ENCODE measurements at regions not wholly inside any gene's neighbourhood (a gene's known extent, or its start where the extent isn't known, plus 50 kb on each side); places are given as distances from the start of the nearest gene placed in this dataset.

- DNase-seq (ENCODE audit: low spot score), result no peak
These were observed 1678.2 kb downstream of the ARAP2 start for GRCh38 chr4:34566091-34566490.

- DNase-seq (ENCODE audit: low spot score), result no peak
These were observed 1672.3 kb downstream of the ARAP2 start for GRCh38 chr4:34572026-34572425.

- DNase-seq (ENCODE audit: low spot score), result no peak
These were observed 1629.0 kb downstream of the ARAP2 start for GRCh38 chr4:34615315-34615714.

- DNase-seq (ENCODE audit: low spot score), result no peak
These were observed 1624.7 kb downstream of the ARAP2 start for GRCh38 chr4:34619531-34620162.

DNA sequence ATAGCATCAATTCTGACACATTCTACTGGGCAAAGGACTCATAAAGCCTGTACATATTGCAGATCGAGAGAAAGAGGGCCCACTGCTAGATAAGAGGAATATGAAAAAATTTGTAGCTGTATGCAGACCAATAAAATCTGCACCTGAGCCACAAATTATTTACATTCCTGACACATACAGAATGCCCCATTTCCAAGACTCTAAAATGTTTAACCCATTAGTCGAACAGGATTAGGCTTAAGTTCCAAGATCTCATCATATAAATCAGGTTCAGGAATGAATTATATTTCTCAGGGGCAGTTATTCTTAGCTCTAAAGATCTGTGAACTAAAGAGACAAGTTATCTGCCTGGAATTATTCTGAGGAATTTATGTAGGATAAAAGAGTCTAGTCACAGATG is 1615.8 kb downstream of the ARAP2 start:
- DNase-seq (ENCODE audit: low spot score), result no peak

DNA sequence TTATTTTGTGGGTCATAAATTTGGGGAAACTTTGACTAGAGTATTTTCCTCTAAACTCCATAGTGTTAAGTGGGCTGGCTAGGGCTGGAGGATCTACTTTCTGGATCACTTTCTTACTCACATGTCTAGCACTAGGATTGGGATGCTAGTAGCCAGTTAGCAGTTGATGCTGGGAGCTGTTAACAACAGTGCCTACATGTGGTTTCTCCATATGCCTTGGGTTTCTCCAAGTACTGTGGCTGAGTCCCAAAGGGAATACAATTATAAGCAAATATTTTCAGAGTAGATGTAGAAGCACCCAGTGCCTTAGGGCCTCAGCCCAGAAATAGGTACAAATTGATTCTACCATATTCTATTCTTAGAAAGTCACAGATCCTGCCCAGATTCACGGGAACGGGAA is 1614.9 kb downstream of the ARAP2 start:
- no peak for DNase-seq (ENCODE audit: low spot score)

DNA sequence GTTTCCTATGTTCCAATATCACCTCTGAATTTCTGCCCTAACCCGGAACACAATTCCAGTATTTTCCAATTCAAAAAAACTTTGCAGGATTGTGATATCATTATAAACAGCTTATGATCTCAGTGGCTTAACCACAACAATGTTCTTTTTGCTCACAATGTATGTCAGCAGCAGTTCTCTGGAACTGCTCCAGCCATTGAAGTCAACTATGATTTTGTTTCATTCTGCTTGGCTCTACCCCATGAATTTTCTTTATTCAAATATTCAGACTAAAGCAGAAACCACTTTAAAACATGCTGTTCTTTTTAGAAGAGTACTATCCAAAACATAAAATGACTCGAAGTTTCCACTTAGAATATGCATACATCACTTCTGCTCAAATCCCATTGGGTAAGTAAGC is 1611.1 kb downstream of the ARAP2 start:
- DNase-seq (ENCODE audit: low spot score), result no peak

DNA sequence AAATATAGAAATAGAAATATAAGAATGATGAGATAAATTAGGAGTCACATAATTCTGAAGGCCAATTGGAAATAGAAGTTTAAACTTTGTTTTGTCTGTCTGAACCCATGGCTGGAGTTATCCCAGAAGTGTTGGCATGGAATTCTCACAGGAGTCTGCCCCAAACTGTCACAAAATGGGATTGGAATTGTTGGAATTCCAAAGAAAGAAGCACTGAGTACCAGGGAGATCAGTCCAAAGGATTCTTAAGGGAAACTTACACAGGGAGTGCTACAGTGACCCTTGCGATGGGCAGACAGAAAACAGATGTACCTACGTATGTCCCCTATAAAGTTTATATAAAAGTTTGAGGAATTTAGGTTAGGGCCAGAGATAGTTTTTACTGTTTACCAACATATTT is 1607.7 kb downstream of the ARAP2 start:
- DNase-seq (ENCODE audit: low spot score), result no peak

- DNase-seq (ENCODE audit: low spot score), result no peak
These were observed 1600.8 kb downstream of the ARAP2 start for GRCh38 chr4:34643476-34643875.

- no peak for DNase-seq (ENCODE audit: low spot score)
These were observed 1599.7 kb downstream of the ARAP2 start for GRCh38 chr4:34644579-34645115.

DNA sequence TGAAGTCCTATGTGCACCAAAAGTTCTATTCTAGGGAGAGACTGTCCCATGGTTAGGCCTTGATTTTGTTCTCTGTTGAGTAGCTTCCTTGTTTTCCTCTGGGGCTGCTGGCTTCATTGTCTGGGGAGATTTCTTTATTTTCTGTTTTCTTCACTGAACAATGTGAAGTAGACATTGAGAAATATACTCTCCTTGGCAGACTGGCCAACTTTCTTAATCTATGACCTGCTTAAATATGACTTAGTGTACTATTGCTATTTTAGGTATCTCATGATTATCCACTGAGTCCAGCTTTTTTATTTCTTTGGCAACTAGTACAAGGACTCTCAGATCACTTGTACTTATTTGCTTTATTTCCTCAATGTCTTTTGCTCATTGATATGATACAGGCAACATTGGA is 1594.6 kb downstream of the ARAP2 start:
- no peak for DNase-seq (ENCODE audit: low spot score)

- no peak for DNase-seq (ENCODE audit: low spot score)
These were observed 1580.3 kb downstream of the ARAP2 start for GRCh38 chr4:34664051-34664450.

DNA sequence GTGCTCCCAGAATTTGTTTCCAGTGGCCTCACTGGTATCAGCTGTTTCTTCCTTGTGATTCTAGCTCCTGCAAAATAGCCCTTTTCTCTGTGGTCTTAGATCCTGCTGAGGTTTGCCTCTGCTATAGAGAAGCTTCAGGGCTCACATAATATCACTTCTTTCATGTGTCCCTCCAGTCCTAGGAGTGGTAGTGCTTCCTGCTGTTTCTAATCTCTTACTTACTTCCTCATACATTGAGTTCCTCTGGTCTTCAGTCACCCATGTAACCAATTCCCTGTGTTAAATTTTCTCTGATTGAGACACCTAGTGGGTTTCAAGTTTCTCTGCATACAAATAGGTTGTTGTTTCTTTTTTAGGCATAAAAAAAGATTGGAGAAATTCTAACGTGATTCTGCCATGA is 1567.9 kb downstream of the ARAP2 start:
- no peak for DNase-seq (ENCODE audit: low spot score)

DNA sequence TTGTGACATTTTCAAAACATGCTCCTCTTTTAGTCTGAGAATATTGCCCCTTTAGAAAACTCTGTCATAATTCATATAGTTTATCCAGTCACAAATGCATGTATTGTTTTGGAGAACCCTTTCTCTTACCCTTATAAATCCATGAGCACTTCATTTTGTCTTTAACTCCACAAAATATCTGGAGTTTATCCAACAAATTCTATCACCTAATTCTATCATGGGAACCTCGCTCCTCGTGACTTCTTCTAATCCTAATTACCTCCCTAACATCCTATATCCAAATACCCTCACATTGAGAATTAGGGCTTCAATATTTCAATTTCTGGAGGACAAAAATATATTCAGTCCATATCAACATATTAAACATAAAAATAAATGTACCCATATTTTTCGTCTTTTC is 1565.9 kb downstream of the ARAP2 start:
- DNase-seq (ENCODE audit: low spot score), result no peak

- no peak for DNase-seq (ENCODE audit: low spot score)
These were observed 1565.1 kb downstream of the ARAP2 start for GRCh38 chr4:34679228-34679627.

DNA sequence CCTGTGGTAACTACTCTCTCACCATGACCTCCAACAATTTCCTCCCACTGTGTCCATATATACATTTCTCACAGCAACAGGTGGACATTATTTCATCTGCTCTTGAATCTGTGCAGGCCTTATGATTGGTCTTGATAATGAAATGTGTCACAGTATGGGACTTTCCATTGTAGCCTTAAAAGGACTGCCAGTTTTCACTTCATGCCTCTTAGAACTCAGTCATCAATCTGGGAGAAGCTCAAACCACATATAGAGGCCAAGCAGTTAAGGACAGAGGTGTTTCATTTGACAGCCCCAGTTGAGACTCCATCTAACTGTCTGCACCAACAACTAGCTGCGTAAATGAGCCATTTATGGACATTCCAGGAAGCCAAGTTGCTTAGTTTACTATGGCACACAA is 1534.8 kb downstream of the ARAP2 start:
- DNase-seq (ENCODE audit: low spot score), result no peak

DNA sequence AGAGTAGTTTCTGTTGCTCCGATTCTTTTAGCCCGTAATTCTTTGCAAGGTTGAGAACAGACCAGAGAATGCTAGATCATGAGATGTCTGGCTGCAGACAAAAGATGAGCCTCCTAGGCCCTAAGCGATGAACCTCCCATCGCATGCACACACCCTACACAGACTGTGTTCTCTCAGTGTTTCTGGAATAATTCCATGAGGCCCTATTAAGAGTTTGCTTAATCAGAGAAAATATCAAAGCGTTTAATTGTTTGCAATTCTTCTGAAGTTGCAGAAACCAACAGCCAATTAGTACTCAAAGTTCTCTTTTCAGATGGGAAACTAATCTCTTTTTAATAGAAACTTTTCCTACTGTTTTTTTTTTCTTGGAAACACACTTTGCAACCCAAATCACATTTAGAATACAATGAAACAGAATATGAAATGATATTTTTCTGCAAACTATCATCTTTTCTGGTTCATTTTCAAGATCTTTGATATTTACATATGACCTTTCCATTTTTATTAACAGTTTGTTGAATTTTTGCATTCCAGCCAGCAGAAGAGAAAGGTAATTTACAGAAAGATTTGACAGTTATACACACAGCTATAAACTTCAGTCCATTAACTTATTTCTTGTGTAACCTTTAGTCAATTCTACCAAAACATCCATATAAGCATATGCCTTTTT is 1525.6 kb downstream of the ARAP2 start:
- DNase-seq (ENCODE audit: low spot score), result no peak

GRCh38 chr4:34720571-34720970 is 1523.7 kb downstream of the ARAP2 start:
- peak; percentile 48 for DNase-seq (ENCODE audit: low spot score)

DNA sequence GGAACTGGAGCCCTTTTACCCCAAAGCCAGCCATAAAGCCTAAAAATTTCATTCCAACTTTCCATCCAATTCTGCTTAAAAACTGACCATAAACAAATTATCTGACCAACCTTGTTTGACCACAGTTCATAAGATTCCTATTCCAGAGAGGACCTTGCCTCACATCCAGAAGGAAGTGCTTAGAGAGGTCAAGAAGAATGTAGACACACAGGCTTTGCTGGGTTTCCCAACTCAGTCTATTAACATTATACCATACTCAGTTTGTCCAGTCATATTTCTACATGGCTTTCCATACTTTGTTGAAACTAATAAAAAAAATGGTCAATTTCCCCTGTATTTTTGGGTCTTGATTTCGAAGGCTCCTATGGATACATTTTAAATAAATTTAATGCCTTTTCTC is 1522.5 kb downstream of the ARAP2 start:
- DNase-seq (ENCODE audit: low spot score), result no peak

DNA sequence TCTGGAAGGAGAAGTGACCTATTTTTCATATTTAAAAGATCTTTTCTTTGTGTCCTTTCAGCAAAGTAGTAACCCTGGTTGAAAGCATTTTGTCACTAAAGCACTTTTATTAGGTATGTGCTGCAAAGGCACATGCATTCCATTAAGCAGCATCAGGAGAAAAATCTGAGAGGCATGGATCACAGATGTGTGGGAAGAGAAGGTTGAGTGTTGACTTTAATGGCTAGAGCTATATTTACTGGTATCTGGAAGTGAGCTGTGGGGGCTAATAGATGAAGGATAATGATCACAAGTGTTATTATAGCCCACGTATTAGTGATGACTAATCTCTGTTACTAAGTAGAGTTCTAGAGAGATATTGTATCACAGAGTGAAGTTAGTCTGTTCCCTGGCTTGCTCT is 1520.7 kb downstream of the ARAP2 start:
- DNase-seq (ENCODE audit: low spot score), result no peak

DNA sequence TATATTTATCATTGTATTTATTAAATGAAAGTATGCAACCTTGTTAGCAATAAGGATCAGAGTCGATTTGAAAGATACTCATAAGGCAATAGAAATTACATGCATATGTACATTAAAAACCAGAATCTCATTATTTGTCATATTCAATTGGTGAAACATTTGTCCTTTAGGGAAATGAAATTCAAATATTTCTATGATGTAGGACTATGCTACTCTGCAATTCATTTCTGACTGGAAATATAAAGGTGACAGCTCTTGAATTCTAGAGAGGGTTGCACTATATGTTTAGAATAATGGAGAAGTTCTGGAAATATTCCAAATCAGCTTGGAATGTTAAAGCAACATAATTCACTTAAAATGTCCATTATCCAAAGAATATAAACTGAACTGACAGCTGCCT is 1519.8 kb downstream of the ARAP2 start:
- no peak for DNase-seq (ENCODE audit: low spot score)

GRCh38 chr4:34731070-34731469 is 1513.2 kb downstream of the ARAP2 start:
- DNase-seq (ENCODE audit: low spot score), result no peak

GRCh38 chr4:34732176-34732950 is 1512.0 kb downstream of the ARAP2 start:
- DNase-seq (ENCODE audit: low spot score), result no peak
